ENCODE measurements at regions not wholly inside any gene's neighbourhood (a gene's known extent, or its start where the extent isn't known, plus 50 kb on each side); places are given as distances from the start of the nearest gene placed in this dataset.

- ATAC-seq (no peak), DNase-seq (no peak)
- CTCF ChIA-PET: no interaction called here
- intact Hi-C loops (cut with micrococcal nuclease): no loop called here
- Histone ChIP-seq H3K4me3 (ENCODE audit: low read length) (no peak overlapping the region), H3K36me3 (ENCODE audit: low read depth, low read length) (no peaks in the 10 kb centered on the region), H3K9me2 (replicated peaks; ENCODE audit: low read length) (no peaks in the 10 kb centered on the region), H3F3A (ENCODE audit: low read length, unreplicated experiment) (no peaks in the 10 kb centered on the region), H3K27ac (ENCODE audit: low read length) (no peak overlapping the region), H3K79me2 (ENCODE audit: low read length) (no peaks in the 10 kb centered on the region), H4K20me1 (ENCODE audit: low read length) (no peaks in the 10 kb centered on the region), H3K27me3 (ENCODE audit: low read length) (no peaks in the 10 kb centered on the region), H3K4me2 (ENCODE audit: low read length) (no peak overlapping the region), H3K4me1 (ENCODE audit: insufficient read depth, low read length) (no peaks in the 10 kb centered on the region), H3K9ac (ENCODE audit: low read length) (no peak overlapping the region), H2AFZ (ENCODE audit: low read length) (no peak overlapping the region), H3K9me3 (ENCODE audit: low read length) (no peaks in the 10 kb centered on the region)
- BruUV-seq (replicated peaks): no TSS peak
- TF ChIP-seq CTCF (conservative IDR thresholded peaks at IDR 0.05; ENCODE audit: low read depth, low read length) (no peak), EZH2 (IDR thresholded peaks at IDR 0.05; ENCODE audit: low read length, unreplicated experiment) (no peak), EZH2phosphoT487 (IDR thresholded peaks at IDR 0.05; ENCODE audit: borderline replicate concordance, low read length) (no peak)
- POLR2A ChIA-PET (ENCODE audit: unreplicated experiment): no interaction called here
These were observed 57.9 kb upstream of the PLS3 start for GRCh38 chrX:115503099-115503498.

- Histone ChIP-seq H3F3A (ENCODE audit: low read length, unreplicated experiment) (no peaks in the 10 kb centered on the region), H3K4me1 (ENCODE audit: insufficient read depth, low read length) (no peaks in the 10 kb centered on the region), H3K9me3 (ENCODE audit: low read length) (no peaks in the 10 kb centered on the region), H3K79me2 (ENCODE audit: low read length) (no peaks in the 10 kb centered on the region), H2AFZ (ENCODE audit: low read length) (no peak overlapping the region), H3K27me3 (ENCODE audit: low read length) (no peaks in the 10 kb centered on the region), H3K9me2 (replicated peaks; ENCODE audit: low read length) (no peaks in the 10 kb centered on the region), H3K4me3 (ENCODE audit: low read length) (no peak overlapping the region), H3K27ac (ENCODE audit: low read length) (no peak overlapping the region), H4K20me1 (ENCODE audit: low read length) (no peaks in the 10 kb centered on the region), H3K4me2 (ENCODE audit: low read length) (no peak overlapping the region), H3K9ac (ENCODE audit: low read length) (no peak overlapping the region), H3K36me3 (ENCODE audit: low read depth, low read length) (no peaks in the 10 kb centered on the region)
- intact Hi-C loops (cut with micrococcal nuclease): no loop called here
- DNase-seq: no peak
- no peak for ATAC-seq
- no peak for TF ChIP-seq EZH2 (IDR thresholded peaks at IDR 0.05; ENCODE audit: low read length, unreplicated experiment)
- no peak for TF ChIP-seq CTCF (conservative IDR thresholded peaks at IDR 0.05; ENCODE audit: low read depth, low read length)
- no peak for TF ChIP-seq EZH2phosphoT487 (IDR thresholded peaks at IDR 0.05; ENCODE audit: borderline replicate concordance, low read length)
- ChIA-PET POLR2A (ENCODE audit: unreplicated experiment) (no interaction called here), CTCF (no interaction called here)
- no TSS peak for BruUV-seq (replicated peaks)
These were observed 56.8 kb upstream of the PLS3 start for GRCh38 chrX:115504167-115504566.

Measured in PC-3 (cell line).